ENCODE measurements at regions not wholly inside any gene's neighbourhood (a gene's known extent, or its start where the extent isn't known, plus 50 kb on each side); places are given as distances from the start of the nearest gene placed in this dataset.

DNA sequence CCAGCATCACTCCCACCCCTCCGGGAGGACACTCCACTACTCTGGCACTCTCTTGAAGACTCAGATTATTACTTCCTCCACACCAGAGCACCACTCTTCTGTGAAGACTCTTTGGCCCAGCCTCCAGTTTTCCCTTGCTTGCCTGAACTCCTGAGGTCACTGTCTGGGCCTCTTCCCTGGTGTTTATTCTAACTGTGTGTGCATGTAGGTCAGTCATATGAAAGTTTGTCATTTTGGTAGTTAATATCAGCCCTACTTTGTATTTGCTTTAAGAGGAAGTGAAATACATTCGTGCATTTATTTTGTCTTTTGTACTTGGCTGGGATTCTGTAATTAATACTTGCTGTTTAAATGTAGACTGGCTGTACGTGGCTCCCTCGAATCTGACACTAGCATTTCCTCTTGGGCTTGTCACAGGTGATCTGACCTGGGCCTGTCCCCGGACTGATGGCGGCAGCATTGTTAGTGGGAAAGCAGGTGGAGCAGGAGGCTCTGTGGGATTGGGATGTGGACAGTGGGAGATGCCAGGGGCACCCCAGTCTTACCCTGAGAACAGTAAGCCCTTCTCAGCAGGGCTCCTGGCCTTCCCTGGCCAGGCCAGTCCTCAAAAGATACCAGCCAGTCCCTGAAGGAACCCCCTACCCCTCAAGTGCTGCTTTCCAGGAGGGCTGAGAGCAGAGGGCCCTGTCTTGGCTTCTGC, 350.5 kb downstream of the CDC5L start:
- Histone ChIP-seq H3K27ac (ENCODE audit: control insufficient read depth, insufficient read depth, low read length) (no peak overlapping the region), H2AFZ (ENCODE audit: control insufficient read depth, low read length) (no peak overlapping the region), H3K9me1 (ENCODE audit: control insufficient read depth, extremely low read depth, insufficient read depth, low read length) (no peaks in the 10 kb centered on the region), H3K36me3 (ENCODE audit: control insufficient read depth in 2 of 2, extremely low read depth in 1 of 2, insufficient read depth in 2 of 2, low read length in 2 of 2) (no peaks in the 10 kb centered on the region), H3K9ac (ENCODE audit: control insufficient read depth, extremely low read depth, insufficient read depth, low read length) (no peak overlapping the region), H3K4me2 (ENCODE audit: control insufficient read depth, extremely low read depth, insufficient read depth, low read depth, low read length) (no peak overlapping the region), H3K4me1 (ENCODE audit: control insufficient read depth, extremely low read depth, insufficient read depth, low read length) (no peaks in the 10 kb centered on the region), H4K20me1 (ENCODE audit: control insufficient read depth, extremely low read depth, insufficient read depth, low read length) (no peaks in the 10 kb centered on the region), H3K4me3 (ENCODE audit: control insufficient read depth in 2 of 3, extremely low read depth in 1 of 3, insufficient read depth in 2 of 3, low read depth in 1 of 3, low read length in 3 of 3) (no peak overlapping the region), H3K9me3 (ENCODE audit: control insufficient read depth, low read depth, low read length) (no peaks in the 10 kb centered on the region), H3K27me3 (ENCODE audit: control insufficient read depth, extremely low read depth, insufficient read depth, low read length) (no peaks in the 10 kb centered on the region), H3K79me2 (ENCODE audit: control insufficient read depth, insufficient read depth, low read length) (no peaks in the 10 kb centered on the region)
- dilution Hi-C loops (cut with MboI; ENCODE audit: extremely low pct_ligation_motif_present, low sequenced_read_pairs) = no loop called here
- no peak for FAIRE-seq
- no peak for TF ChIP-seq EZH2 (IDR thresholded peaks at IDR 0.05; ENCODE audit: low read length)
- TF ChIP-seq, protein P1, sequence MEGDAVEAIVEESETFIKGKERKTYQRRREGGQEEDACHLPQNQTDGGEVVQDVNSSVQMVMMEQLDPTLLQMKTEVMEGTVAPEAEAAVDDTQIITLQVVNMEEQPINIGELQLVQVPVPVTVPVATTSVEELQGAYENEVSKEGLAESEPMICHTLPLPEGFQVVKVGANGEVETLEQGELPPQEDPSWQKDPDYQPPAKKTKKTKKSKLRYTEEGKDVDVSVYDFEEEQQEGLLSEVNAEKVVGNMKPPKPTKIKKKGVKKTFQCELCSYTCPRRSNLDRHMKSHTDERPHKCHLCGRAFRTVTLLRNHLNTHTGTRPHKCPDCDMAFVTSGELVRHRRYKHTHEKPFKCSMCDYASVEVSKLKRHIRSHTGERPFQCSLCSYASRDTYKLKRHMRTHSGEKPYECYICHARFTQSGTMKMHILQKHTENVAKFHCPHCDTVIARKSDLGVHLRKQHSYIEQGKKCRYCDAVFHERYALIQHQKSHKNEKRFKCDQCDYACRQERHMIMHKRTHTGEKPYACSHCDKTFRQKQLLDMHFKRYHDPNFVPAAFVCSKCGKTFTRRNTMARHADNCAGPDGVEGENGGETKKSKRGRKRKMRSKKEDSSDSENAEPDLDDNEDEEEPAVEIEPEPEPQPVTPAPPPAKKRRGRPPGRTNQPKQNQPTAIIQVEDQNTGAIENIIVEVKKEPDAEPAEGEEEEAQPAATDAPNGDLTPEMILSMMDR (optimal IDR thresholded peaks at IDR 0.05 in 1 of 3, IDR thresholded peaks at IDR 0.05 in 1 of 3, conservative IDR thresholded peaks at IDR 0.05 in 1 of 3; ENCODE audit: extremely low read depth in 1 of 3, insufficient read depth in 2 of 3, low read length in 3 of 3) = no peak
- no peak for DNase-seq (ENCODE audit: low read depth, low spot score)

DNA sequence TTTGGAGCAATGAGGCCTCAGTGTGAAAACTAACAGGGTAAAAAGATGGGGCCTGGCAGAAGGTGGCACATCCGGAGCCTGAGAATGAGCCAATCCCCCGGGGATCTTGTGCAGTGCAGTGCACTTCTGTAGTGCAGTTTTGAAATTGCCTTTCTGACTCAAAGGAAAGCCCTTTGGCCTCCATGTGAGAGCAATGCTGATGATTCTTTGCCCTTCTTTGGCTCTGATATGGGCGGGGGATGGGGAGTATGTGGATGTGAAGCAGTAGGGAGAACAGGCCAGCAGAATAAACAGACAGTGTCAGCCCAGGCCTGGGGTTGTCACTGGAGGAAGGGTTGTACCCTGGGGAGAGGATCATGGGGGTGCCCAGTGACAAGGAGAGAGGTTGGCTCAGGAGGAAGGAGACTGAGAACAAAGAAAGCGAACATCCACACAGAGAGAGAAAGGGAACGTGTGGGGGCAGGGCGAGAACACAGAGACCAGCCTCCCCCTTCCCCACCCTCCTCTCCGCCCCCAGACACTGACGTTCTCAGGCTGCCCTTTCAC, 351.2 kb downstream of the CDC5L start:
- Histone ChIP-seq H3K4me1 (ENCODE audit: control insufficient read depth, extremely low read depth, insufficient read depth, low read length) (no peaks in the 10 kb centered on the region), H3K9ac (ENCODE audit: control insufficient read depth, extremely low read depth, insufficient read depth, low read length) (no peak overlapping the region), H3K4me2 (ENCODE audit: control insufficient read depth, extremely low read depth, insufficient read depth, low read depth, low read length) (no peak overlapping the region), H3K27me3 (ENCODE audit: control insufficient read depth, extremely low read depth, insufficient read depth, low read length) (no peaks in the 10 kb centered on the region), H3K79me2 (ENCODE audit: control insufficient read depth, insufficient read depth, low read length) (no peaks in the 10 kb centered on the region), H3K4me3 (ENCODE audit: control insufficient read depth in 2 of 3, extremely low read depth in 1 of 3, insufficient read depth in 2 of 3, low read depth in 1 of 3, low read length in 3 of 3) (no peak overlapping the region), H4K20me1 (ENCODE audit: control insufficient read depth, extremely low read depth, insufficient read depth, low read length) (no peaks in the 10 kb centered on the region), H3K36me3 (ENCODE audit: control insufficient read depth in 2 of 2, extremely low read depth in 1 of 2, insufficient read depth in 2 of 2, low read length in 2 of 2) (no peaks in the 10 kb centered on the region), H2AFZ (ENCODE audit: control insufficient read depth, low read length) (no peak overlapping the region), H3K27ac (ENCODE audit: control insufficient read depth, insufficient read depth, low read length) (no peak overlapping the region), H3K9me3 (ENCODE audit: control insufficient read depth, low read depth, low read length) (no peaks in the 10 kb centered on the region), H3K9me1 (ENCODE audit: control insufficient read depth, extremely low read depth, insufficient read depth, low read length) (no peaks in the 10 kb centered on the region)
- TF ChIP-seq EZH2 (IDR thresholded peaks at IDR 0.05; ENCODE audit: low read length) = no peak
- TF ChIP-seq, protein P1 (optimal IDR thresholded peaks at IDR 0.05 in 1 of 3, IDR thresholded peaks at IDR 0.05 in 1 of 3, conservative IDR thresholded peaks at IDR 0.05 in 1 of 3; ENCODE audit: extremely low read depth in 1 of 3, insufficient read depth in 2 of 3, low read length in 3 of 3) = no peak
- dilution Hi-C loops (cut with MboI; ENCODE audit: extremely low pct_ligation_motif_present, low sequenced_read_pairs) = no loop called here
- FAIRE-seq (no peak), DNase-seq (ENCODE audit: low read depth, low spot score) (no peak)
